OCI-LY3 (cell line): ENCODE measurements at regions not wholly inside any gene's neighbourhood (a gene's known extent, or its start where the extent isn't known, plus 50 kb on each side); places are given as distances from the start of the nearest gene placed in this dataset.

Experiments
- CTCF ChIP-seq: fragments of 200-600, 300-600 bp; sonication (generic); IDR thresholded peaks from 2 replicates; pipeline ENCODE4 v1.5.1; 2014; ENCODE audit warnings: antibody characterized with exemption, low read length, low read depth
- EZH2phosphoT487 ChIP-seq: fragments of 200-600 bp; shearing (Covaris generic); IDR thresholded peaks from 2 replicates; pipeline ENCODE4 v1.6.1; 2018; ENCODE audit warnings: antibody characterized with exemption, mixed run types, low read depth

GRCh38 chr9:119050281-119050680 lies 319.0 kb downstream of the BRINP1 start:
- no peak for TF ChIP-seq CTCF
- TF ChIP-seq EZH2phosphoT487: no peak
